GM21381 (cell line): ENCODE measurements at regions not wholly inside any gene's neighbourhood (a gene's known extent, or its start where the extent isn't known, plus 50 kb on each side); places are given as distances from the start of the nearest gene placed in this dataset.

ENCODE experiments used
- ATAC-seq: cut with Tn5 transposase; IDR thresholded peaks from one replicate; pipeline ENCODE4 v1.9.1; 2021; ENCODE audit warnings: mild to moderate bottlenecking, moderate library complexity; ENCODE audit not compliant: unreplicated experiment

DNA sequence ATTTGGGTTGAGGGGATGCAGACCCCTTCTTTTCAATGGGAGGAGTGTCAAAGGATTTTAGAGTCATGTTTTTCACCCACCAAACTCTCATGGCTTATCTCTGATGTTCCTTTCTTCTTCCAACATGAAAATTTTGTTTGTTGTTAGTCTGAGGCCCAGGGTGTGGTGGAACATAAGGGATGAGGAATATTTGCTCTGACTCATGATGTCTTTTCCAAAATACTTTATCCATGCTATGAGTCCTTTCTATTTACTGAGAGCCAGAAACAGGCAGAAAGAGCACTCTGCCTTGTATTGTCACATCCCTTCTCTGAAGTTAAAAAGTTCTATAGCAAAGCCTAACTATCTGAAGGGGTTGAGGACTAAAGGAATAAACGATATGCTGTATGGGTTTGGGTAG, 61.6 kb upstream of the GYPA start:
- no peak for ATAC-seq

DNA sequence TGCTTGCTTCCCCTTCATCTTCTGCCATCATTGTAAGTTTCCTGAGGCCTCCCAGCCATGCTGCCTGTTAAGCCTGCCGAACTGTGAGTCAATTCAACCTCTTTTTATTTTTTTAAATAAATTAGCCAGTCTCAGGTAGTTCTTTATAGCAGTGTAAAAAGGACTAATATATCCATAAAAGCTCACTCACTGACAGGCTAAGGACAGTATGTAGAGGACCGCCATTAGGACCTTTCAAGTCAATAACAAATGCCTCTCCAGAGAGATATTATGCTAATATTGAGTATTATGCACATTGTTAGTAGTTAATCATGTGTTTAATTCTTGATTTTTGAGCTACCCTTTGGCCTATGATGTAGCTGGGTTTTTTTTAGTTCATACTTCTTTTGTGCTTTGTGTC, 62.6 kb upstream of the GYPA start:
- ATAC-seq = no peak

DNA sequence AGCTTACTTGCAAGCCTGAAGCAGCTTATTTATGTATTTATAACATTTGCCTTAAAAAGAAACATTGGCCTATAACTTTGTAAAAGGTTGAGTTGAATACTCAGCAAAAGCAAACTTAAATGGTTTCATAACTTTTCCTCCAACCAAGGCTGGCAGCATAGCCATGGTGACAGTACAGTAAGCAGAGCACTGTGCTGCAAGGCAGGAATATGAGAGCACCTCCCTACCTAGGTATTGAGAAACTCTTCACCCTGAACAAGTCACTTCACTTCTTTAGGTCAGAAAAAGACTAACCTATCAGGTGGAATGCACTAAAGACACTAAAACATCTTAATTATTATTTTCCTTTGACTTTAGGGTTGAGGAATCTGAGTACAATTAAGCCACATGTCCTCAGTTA, 63.9 kb upstream of the GYPA start:
- no peak for ATAC-seq

DNA sequence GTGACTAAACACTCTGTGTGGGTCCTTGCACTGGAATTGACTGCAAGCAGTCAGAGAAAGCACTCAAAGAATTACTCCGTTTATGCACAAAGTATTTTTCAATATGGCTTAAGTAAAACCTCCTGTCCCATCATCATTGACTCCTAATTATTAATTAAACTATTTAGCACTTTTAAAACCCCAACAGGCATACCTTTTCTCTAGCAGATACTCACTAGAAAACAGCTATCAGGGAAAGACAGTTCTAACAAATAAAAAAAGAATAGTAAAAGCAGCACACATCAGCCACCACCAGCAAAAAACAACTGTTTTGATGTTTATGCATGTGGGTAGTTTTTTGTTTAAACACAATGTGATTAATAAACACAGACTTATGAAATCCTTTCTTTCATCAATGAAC, 66.2 kb upstream of the GYPA start:
- no peak for ATAC-seq

DNA sequence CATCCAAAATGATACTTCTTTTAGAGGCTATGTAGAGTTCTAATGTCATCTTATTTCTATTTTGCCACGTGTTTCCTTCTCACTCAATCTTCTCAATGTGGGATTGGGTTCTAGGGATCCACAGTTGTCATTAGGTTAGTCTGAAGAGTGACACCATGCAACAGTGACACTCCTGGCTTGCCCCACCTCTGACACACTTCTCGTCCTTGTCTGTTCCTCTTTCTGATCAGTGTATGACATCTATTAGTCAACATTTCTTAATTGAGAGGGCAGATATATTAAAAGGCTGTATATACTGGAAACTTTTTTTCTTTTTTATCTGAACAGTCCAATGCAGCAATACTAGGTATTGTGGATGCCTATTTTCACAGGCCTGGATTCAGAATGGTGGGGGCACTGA, 67.6 kb upstream of the GYPA start:
- no peak for ATAC-seq

DNA sequence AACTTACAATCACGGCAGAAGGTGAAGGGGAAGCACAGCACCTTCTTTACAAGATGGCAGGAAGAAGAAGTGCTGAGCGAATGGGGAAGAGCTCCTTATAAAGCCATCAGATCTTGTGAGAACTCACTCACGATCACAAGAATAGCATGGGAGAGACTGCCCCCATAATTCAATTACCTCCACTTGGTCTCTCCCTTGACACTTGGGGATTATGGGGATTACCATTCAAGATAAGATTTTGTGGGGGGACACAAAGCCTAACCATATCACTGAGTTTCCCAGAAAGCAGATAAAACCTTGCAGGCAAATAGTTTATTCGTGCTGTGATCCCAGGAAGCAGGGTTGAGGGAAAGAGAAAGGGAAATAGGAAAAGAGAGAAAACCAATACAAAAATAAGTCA, 69.0 kb upstream of the GYPA start:
- ATAC-seq = no peak

DNA sequence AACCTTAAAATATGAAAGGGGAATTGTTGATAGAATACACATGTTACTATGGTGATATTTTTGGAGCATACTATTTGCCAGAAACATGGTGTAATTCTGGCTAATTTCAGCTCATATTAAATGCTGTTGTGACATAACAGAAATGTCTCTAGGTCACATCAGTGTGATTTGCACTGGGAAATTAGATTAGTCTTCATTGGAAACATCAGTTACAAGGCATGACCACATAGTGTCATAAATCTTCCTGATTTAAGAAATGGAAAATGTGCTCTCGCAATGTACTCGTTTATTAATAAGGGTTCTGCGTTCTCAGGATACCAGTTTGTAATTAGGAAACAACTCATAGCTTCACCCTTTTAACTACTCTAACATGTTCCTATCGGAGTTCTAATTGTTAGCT, 72.9 kb upstream of the GYPA start:
- no peak for ATAC-seq

DNA sequence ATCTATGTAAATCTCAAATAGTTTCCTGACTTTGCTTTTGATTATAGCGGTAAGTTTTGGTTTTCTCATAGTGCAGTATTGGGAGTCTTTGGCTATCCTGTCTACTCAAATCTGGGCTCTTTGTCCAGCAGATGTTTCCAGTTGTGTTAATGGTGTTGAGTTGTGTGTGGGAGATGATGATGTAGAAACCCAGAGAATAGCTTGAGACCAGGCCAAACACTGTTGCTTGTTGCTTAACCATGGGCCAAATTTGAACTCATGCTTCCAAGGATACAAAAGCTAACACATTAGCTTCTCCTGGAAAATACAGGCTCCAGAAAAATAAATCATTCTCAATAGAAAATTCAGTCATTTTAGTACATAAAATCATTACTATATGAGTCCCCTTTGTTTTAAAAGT, 82.6 kb upstream of the GYPA start:
- no peak for ATAC-seq

DNA sequence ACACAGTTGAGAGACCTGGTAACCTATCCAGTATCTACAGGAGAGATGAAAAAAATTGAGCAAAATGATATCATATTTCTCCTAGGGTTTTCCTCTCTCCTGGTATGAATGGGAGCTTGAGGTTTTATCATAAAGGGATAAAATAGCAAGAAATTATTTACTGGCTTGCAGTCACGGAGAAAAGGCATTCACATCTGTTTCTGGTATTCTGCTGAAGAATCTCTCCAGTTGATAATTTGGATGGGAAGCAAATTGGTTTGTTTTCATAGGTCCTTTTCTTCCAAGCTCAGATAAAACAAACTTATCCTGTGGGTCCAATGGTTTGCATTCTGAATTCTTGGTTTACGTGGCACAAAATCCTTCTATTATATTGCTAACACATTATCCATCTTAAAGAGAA, 83.1 kb upstream of the GYPA start:
- no peak for ATAC-seq

DNA sequence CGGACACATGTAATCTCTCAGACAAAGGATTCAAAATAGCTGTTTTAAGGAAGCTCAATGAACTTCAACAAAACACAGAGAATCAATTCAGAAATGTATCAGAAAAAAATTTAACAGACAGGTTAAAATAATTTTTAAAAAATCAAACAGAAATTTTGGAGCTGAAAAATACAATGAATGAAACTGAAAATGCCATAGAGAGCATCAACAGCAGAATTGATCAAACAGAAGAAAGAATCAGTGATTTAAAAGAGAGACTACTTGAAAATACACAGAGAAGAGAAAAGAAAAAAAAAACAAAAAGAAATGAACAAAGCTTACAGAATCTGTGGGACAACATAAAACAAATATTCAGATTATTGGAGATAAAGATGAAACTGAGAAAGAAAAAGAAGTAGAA, 118.8 kb upstream of the GYPA start:
- no peak for ATAC-seq

DNA sequence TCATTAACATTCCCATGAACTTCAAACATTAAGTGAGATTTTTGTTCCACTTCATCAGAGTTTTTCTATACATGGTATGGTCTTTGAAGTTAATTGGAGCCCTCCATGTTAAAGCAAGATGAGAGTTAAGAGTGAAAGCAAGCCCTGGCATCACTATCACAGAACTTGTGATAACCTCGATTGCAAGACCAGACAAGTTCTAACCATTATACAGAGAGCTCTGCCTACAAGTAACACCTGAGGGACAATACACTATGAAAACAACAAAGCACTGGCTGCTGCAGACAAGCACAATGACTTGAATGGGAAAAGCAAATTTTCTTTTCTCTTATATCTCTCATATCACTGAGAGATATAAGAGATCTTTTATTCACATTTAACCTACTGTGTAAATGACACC, 126.6 kb upstream of the GYPA start:
- ATAC-seq = no peak

DNA sequence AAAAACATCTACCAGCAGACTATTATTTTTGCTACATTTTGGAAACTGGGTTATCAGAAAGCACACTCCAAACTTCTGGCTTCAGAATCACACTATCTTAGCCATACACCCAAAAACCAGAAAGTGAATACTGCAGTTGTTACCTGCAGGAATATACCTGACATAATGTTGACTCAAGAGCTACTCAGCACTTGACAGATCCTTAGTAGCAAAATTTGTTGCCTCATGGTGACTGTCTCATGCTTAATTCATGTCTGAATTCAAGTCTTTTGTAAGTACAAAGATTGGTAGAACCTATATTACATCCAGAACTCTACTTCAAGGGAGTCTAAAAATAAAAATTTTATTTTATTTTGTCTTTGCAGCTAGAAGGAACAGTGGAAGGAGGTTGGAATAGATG, 140.2 kb upstream of the GYPA start:
- ATAC-seq = no peak

DNA sequence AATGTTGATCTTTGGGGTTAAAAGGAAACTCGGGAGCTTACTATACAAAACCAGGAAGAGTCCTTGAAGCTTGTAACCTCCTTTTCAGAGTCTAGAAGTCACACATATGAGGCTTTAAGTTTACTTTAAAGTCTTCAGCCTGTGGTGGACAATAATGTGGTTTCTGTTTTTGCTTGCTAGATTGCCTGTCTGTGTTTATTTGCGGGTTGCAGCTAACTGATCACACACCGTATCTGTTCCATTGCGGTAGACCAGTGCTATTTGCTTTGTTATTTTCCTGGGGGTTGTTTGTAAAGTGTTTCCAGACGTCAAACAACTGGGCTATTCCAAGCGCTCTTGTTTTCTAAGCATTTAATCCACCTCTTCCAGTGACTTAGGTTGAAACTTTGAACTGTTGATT, 143.0 kb upstream of the GYPA start:
- ATAC-seq = no peak

DNA sequence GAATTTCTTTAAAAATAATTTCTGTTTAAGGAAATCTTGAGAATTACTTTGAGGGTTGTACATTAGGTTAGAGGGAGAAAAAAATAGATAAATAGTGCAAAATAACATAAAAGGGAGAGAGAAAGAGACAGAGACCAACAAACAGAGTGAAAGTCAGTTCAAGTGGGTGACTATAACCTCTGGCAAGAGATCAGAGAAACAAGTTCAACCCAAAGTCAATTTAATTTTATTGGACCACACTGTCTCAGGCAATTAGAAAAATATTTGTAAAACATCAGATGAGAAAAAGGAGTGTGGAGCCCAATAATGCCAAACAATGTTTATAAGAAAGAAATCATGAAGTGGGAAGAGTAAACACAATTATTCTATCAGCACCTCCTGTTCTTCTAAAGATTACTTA, 143.5 kb upstream of the GYPA start:
- ATAC-seq = no peak

DNA sequence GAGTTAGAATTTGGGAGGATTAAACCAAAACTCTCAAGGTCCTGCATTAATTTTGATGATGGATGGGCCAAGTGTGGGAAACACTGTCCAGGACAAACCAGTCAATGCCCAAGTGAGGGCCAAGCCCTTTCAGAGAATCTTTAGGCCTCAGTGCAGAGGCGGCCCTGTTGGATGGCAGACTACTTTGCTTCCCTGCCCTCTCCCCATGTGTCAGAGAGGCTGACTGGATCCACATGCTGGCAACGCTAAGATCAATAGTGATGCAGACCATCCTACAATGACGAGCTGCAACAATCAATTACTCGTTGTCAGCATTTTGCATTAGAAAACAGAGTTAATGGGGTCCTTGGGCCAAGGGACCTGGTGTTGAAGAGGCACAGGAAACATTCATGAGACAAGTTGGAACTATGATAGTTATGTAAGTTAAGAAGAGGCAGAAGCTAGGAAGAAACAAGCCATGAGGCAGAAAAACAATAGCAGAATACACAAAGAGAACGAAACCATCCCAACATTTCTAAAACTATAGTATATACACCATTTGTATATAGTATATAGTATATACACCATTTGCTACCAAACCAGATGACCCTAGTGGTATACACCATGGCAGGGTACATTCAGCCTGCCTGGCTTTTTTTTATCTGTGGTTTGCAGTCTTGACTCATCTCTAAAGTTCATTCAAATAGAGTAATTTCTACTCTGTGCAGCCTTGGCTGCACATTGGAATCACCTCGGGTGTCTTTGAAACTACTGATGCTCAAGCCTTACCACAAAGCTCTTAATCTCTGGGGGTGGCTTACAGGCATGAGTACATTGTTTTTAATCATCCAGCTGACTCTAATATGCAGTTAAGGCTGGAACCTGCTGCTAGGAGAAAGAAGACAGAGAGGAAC, 147.7 kb upstream of the GYPA start:
- no peak for ATAC-seq

DNA sequence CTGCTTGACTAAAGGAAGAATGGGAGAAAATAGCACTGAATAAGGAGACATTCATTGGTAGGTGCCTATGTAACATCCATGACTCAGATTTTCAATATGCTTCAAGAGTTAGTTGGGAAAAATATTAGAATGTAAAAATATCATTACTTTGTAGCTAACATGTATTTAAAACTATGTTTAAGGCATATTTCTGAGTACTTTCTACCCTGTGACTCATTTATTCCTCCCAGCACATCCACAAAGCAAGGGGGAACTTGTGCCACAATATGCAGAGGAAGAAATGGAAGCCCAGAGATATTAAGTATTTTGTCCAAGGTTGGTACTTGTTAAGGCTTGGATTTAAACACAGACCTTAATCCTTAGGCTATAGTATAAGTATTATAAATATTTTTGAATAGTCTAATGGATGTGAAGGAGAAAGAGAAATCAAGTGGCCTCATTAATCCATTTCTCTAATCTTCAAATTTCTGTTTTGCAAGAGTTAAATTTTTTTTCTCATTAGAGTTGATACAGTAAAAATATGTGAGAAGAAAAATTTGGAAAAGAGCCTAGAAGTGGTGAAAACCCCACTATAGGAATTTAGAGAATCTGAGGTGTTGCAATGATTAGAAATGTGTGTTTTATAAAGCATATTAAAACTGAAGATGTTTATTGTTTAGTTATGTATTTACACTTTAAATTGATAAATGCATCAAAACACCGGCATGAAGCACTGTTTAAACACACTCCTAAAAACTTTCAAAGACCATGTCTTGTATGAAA, 149.3 kb upstream of the GYPA start:
- no peak for ATAC-seq

DNA sequence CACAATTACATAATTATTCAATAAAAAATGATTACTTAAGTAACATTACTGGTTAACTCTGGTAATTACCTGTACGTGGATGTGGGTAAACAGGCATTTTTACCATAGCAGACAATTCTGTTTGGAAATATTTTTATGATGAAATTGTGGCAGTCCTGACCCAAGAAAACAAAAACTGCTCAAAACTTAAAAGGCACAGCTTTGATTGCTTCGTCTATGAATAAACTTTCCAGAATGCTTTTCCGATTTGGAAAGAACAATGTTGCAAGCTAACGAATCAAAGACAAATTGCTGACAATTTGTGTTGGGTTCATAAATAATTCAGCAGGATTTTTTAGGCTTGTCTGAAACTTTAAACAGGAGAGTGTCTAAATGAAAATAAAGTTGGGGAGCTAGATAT, 150.6 kb upstream of the GYPA start:
- ATAC-seq = no peak

DNA sequence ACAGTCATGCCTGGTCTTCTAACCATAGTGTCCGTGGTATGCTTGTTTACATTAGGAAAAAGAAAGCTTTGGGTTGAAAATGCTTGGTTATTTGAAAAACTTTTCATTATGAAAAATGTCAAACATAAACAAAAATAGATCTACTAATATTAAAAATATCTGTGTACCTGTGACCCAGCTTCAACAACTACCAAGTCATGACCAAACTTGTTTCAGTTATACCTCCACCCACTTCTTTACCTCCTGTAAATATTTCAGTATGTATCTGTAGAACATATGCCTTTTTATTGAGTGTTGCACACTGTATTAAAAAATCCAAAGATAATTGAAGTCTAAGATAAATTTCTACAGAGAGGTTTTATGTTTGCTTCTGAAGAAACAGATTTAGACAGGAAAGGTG, 153.7 kb upstream of the GYPA start:
- no peak for ATAC-seq

DNA sequence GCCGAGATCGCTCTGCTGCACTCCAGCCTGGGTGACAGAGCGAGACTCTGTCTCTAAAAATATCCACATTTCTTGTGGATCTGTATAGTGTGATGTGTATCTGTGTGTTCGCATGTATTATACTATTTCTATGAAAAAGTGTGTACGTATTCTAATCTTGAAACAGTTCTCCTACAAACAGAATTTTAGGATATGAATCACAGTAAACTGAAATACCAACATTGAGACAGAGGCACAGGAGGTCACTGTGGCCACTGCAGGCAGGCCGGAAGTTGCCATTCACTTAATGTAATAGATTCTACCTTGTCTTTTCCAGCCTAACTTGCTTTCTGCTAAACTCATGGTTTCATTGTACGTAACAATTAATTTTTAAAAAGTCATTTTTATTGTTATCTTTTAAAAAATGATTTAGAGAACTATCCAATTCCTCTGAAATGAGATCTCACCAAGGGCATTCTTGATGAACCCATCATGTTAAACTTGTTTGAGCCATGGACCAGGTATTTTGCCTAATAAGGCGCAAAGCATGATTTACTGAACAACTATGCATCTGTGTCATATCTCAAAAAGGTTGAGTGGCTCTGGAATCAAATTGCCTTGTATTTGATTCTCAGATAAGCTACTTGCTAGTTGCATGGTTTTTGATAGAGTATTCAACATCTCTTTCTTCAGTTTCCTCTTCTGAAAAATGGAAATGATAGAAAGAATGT, 154.9 kb upstream of the GYPA start:
- no peak for ATAC-seq

DNA sequence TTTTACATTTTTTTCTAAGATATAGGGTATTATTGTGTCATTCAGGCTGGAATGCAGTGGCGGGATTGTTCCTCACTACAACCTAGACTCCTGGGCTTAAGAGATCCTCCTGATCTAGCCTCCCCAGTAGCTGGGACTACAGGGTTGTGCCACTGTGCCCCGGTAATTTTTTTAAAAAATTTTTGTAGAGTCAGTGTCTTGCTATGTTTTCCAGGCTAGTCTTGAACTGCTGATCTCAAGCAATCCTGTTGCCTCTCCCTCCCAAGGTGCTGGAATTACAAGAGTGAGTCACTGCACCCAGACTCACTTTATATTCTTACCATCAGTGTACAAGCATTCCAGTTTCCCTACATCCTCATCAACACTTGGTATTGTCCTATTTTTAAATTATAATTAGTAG, 156.4 kb upstream of the GYPA start:
- no peak for ATAC-seq

DNA sequence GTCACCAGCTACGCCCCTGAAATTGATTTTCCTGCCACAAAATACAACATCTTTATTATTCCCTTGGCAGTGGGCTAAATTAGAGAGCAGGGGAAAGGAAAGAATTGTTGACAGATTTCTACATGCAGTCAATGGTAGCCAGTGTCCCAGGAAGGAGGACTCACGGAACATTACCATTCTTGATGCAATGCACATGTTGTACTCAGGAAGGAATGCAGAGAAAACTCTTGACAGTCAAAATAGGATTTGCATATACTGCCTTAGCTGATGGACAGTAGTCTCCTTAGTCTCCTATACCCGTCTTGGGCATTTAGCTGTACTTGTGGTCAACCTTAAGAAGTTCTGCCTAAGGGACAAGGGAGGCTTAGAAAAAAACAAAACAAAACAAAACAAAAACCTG, 158.0 kb upstream of the GYPA start:
- no peak for ATAC-seq

DNA sequence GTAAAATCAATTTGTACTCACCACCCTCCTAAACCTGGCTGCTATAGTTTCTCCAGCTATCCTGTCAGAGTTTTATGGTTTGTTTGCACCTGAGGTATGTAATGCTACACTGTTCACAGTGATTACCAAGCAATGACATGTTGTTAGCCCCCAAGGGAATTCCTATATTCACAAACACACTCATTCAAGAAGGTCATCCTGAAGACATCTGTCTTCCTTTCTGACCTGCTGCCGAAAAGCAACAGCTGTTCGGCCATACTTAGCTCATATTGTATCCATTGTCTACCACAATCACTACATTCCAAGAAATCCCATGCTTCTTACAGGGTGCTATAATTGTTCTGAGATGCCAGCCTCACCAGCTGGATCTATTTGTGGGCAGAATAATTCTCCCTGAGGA, 160.1 kb upstream of the GYPA start:
- ATAC-seq = no peak
